ENCODE measurements at regions not wholly inside any gene's neighbourhood (a gene's known extent, or its start where the extent isn't known, plus 50 kb on each side); places are given as distances from the start of the nearest gene placed in this dataset.

GRCh38 chr1:222127526-222128152 lies 385.8 kb upstream of the DUSP10 start:
- Histone ChIP-seq H3K4me1 (ENCODE audit: insufficient read depth, low read length) (no peaks in the 10 kb centered on the region), H3K27me3 (ENCODE audit: insufficient read depth, low read length) (no peaks in the 10 kb centered on the region), H3K4me3 (ENCODE audit: low read length) (no peak overlapping the region), H3K9me3 (ENCODE audit: low read depth, low read length) (no peaks in the 10 kb centered on the region)

- no peaks in the 10 kb centered on the region for H3K9me3 ChIP-seq (ENCODE audit: low read depth, low read length)
- no peaks in the 10 kb centered on the region for H3K4me1 ChIP-seq (ENCODE audit: insufficient read depth, low read length)
- no peaks in the 10 kb centered on the region for H3K27me3 ChIP-seq (ENCODE audit: insufficient read depth, low read length)
- no peak overlapping the region for H3K4me3 ChIP-seq (ENCODE audit: low read length)
These were observed 385.2 kb upstream of the DUSP10 start for GRCh38 chr1:222127096-222127495.

DNA sequence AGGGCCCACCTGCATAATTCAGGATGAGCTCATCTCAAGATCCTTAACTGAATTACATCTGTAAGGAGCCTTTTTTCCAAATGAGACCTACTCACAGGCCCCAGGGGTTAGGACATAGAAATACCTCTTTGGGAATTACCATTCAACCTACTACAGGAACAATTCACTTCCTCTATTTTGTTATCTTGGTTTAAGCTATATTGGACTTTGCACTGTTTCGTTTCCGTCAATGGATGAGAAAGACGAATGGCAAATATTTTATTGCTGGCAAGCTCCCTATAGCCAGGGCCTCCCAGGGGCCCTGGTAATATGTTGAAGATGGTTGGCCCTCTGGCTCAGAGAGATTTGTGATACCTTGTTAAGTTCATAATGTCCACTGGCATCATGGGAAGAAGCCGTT lies 384.2 kb upstream of the DUSP10 start:
- Histone ChIP-seq H3K4me3 (ENCODE audit: low read length) (no peak overlapping the region), H3K27me3 (ENCODE audit: insufficient read depth, low read length) (no peaks in the 10 kb centered on the region), H3K4me1 (ENCODE audit: insufficient read depth, low read length) (no peaks in the 10 kb centered on the region), H3K9me3 (ENCODE audit: low read depth, low read length) (no peaks in the 10 kb centered on the region)

GRCh38 chr1:222124602-222125001 lies 382.7 kb upstream of the DUSP10 start:
- Histone ChIP-seq H3K27me3 (ENCODE audit: insufficient read depth, low read length) (no peaks in the 10 kb centered on the region), H3K4me3 (ENCODE audit: low read length) (no peak overlapping the region), H3K9me3 (ENCODE audit: low read depth, low read length) (no peaks in the 10 kb centered on the region), H3K4me1 (ENCODE audit: insufficient read depth, low read length) (no peaks in the 10 kb centered on the region)

- H3K27me3 ChIP-seq (ENCODE audit: insufficient read depth, low read length): peaks cover 3% of the 10 kb centered on the region
- H3K4me1 ChIP-seq (ENCODE audit: insufficient read depth, low read length): no peaks in the 10 kb centered on the region
- H3K9me3 ChIP-seq (ENCODE audit: low read depth, low read length): no peaks in the 10 kb centered on the region
These were observed 381.2 kb upstream of the DUSP10 start for GRCh38 chr1:222123111-222123510.

DNA sequence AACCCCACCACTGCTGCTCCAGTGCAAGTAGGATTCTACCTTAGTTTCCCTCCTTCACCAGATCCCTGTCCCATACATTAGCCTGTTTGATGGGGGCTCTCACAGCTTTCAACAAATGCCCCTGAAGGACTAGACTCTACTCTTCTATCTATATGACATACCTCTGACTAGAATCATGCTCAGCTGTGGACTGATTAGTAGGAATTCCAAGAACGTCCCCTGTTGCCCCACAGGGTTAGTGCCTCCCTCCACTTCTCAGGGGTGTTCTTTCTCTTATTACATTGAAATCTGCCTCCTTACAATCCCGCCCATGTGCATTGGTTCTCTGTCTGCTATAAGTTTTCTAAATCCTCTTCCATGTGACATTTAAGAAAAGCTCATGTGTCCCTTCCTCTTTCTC lies 375.9 kb upstream of the DUSP10 start:
- Histone ChIP-seq H3K9me3 (ENCODE audit: low read depth, low read length) (no peaks in the 10 kb centered on the region), H3K4me3 (ENCODE audit: low read length) (no peak overlapping the region), H3K27me3 (ENCODE audit: insufficient read depth, low read length) (peaks cover 3% of the 10 kb centered on the region), H3K4me1 (ENCODE audit: insufficient read depth, low read length) (no peaks in the 10 kb centered on the region)

More at GRCh38 chr1:222123111-222123510, 381.2 kb upstream of the DUSP10 start:
- no peak overlapping the region for H3K4me3 ChIP-seq (ENCODE audit: low read length)

- no peaks in the 10 kb centered on the region for H3K9me3 ChIP-seq (ENCODE audit: low read depth, low read length)
- H3K27me3 ChIP-seq (ENCODE audit: insufficient read depth, low read length): peaks cover 3% of the 10 kb centered on the region
- no peaks in the 10 kb centered on the region for H3K4me1 ChIP-seq (ENCODE audit: insufficient read depth, low read length)
- H3K4me3 ChIP-seq (ENCODE audit: low read length): peak overlapping the region; percentile 4
These were observed 372.8 kb upstream of the DUSP10 start for GRCh38 chr1:222114536-222115156.

DNA sequence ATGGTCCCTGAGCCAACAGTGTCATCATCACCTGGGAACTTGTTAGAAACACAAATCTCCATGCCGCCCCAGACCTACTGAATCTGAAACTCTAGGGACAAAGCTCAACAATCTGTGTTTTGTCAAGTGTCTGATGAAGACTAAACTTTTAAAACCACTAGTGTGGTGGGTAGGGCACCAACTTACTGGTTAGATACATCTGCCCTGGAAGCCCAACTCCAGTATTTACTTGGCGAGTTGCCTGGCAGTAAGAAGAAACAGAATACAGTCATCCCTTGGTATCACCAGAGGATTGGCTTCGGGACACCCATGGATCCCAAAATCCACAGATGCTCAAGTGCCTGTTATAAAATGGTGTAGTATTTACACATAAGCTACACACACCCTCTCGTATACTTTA lies 367.9 kb upstream of the DUSP10 start:
- no peak overlapping the region for H3K4me3 ChIP-seq (ENCODE audit: low read length)
- H3K27me3 ChIP-seq (ENCODE audit: insufficient read depth, low read length): no peaks in the 10 kb centered on the region
- no peaks in the 10 kb centered on the region for H3K9me3 ChIP-seq (ENCODE audit: low read depth, low read length)
- no peaks in the 10 kb centered on the region for H3K4me1 ChIP-seq (ENCODE audit: insufficient read depth, low read length)

GRCh38 chr1:222107975-222108374 lies 366.1 kb upstream of the DUSP10 start:
- H3K4me1 ChIP-seq (ENCODE audit: insufficient read depth, low read length): no peaks in the 10 kb centered on the region
- H3K9me3 ChIP-seq (ENCODE audit: low read depth, low read length): no peaks in the 10 kb centered on the region
- H3K4me3 ChIP-seq (ENCODE audit: low read length): no peak overlapping the region
- no peaks in the 10 kb centered on the region for H3K27me3 ChIP-seq (ENCODE audit: insufficient read depth, low read length)

GRCh38 chr1:222107267-222107666 lies 365.4 kb upstream of the DUSP10 start:
- Histone ChIP-seq H3K4me3 (ENCODE audit: low read length) (no peak overlapping the region), H3K27me3 (ENCODE audit: insufficient read depth, low read length) (no peaks in the 10 kb centered on the region), H3K9me3 (ENCODE audit: low read depth, low read length) (no peaks in the 10 kb centered on the region), H3K4me1 (ENCODE audit: insufficient read depth, low read length) (no peaks in the 10 kb centered on the region)

DNA sequence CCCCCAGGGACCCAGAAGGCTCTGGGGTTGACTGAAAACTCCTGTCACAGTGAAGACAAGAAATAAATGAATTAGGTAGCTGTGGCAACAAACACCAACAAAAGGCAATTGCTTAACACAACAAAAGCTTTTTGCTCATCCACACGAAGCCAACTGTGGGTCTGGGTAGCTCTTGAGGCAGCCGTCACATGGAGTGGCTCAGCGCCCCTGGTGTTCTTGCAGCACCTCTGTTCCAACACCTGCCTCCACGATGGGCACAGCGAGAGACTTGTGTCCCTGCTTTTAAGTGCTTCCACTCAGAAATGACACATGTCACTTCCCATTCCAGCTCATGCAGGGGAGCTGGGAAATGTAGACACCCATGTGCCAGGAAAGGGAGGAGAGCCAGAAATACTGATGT lies 364.5 kb upstream of the DUSP10 start:
- no peaks in the 10 kb centered on the region for H3K4me1 ChIP-seq (ENCODE audit: insufficient read depth, low read length)
- no peak overlapping the region for H3K4me3 ChIP-seq (ENCODE audit: low read length)
- H3K27me3 ChIP-seq (ENCODE audit: insufficient read depth, low read length): no peaks in the 10 kb centered on the region
- H3K9me3 ChIP-seq (ENCODE audit: low read depth, low read length): no peaks in the 10 kb centered on the region

GRCh38 chr1:222105861-222106260 lies 364.0 kb upstream of the DUSP10 start:
- Histone ChIP-seq H3K4me1 (ENCODE audit: insufficient read depth, low read length) (no peaks in the 10 kb centered on the region), H3K4me3 (ENCODE audit: low read length) (no peak overlapping the region), H3K27me3 (ENCODE audit: insufficient read depth, low read length) (no peaks in the 10 kb centered on the region), H3K9me3 (ENCODE audit: low read depth, low read length) (no peaks in the 10 kb centered on the region)

DNA sequence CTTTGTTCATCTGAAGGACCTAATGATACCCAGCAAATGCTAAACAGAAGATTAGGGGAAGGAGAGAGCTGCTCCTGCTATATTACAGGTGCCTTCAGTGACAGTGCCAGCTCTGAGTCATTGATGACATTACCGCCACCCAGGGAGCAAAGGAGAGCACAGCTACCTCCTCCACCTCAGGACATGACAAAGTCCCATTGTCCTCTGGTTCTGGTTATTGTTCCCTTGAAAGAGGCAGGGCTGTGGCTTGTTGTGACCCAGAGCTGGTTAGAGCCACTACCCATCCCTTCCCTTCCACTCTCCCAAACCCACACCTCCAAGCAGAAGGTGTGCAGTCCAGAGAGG lies 363.5 kb upstream of the DUSP10 start:
- H3K4me1 ChIP-seq (ENCODE audit: insufficient read depth, low read length): no peaks in the 10 kb centered on the region
- no peak overlapping the region for H3K4me3 ChIP-seq (ENCODE audit: low read length)

GRCh38 chr1:222104694-222105392 lies 363.0 kb upstream of the DUSP10 start:
- H3K9me3 ChIP-seq (ENCODE audit: low read depth, low read length): no peaks in the 10 kb centered on the region
- H3K4me3 ChIP-seq (ENCODE audit: low read length): no peak overlapping the region

More for the DNA sequence above, 363.5 kb upstream of the DUSP10 start:
- no peaks in the 10 kb centered on the region for H3K9me3 ChIP-seq (ENCODE audit: low read depth, low read length)
- no peaks in the 10 kb centered on the region for H3K27me3 ChIP-seq (ENCODE audit: insufficient read depth, low read length)

GRCh38 chr1:222104097-222104496 lies 362.2 kb upstream of the DUSP10 start:
- H3K4me1 ChIP-seq (ENCODE audit: insufficient read depth, low read length): no peaks in the 10 kb centered on the region
- no peaks in the 10 kb centered on the region for H3K27me3 ChIP-seq (ENCODE audit: insufficient read depth, low read length)
- H3K9me3 ChIP-seq (ENCODE audit: low read depth, low read length): no peaks in the 10 kb centered on the region
- H3K4me3 ChIP-seq (ENCODE audit: low read length): no peak overlapping the region

More at GRCh38 chr1:222104694-222105392, 363.0 kb upstream of the DUSP10 start:
- H3K27me3 ChIP-seq (ENCODE audit: insufficient read depth, low read length): no peaks in the 10 kb centered on the region
- no peaks in the 10 kb centered on the region for H3K4me1 ChIP-seq (ENCODE audit: insufficient read depth, low read length)

DNA sequence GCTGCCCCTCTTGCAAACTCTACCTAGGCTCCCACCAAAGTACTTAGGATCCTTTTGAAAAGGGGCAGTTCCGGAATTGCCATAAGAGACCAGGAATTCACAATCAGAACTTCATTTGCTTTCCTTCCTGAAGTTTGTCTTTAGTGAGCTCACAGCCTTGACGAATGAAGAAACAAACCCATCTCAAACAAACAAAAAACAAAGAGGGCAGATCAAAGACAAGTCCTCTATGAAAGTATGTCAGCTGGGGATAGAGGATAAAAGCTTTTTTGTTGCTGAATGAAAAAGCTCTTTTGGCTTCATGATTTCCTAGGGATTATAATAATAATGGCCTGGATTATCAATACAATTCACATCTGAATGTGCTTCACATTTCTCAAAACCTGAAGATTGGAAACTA lies 357.9 kb upstream of the DUSP10 start:
- Histone ChIP-seq H3K9me3 (ENCODE audit: low read depth, low read length) (no peaks in the 10 kb centered on the region), H3K4me1 (ENCODE audit: insufficient read depth, low read length) (no peaks in the 10 kb centered on the region), H3K27me3 (ENCODE audit: insufficient read depth, low read length) (no peaks in the 10 kb centered on the region), H3K4me3 (ENCODE audit: low read length) (no peak overlapping the region)

Measured in mononuclear cell (primary cell).